ENCODE measurements at regions not wholly inside any gene's neighbourhood (a gene's known extent, or its start where the extent isn't known, plus 50 kb on each side); places are given as distances from the start of the nearest gene placed in this dataset.

GRCh38 chr4:19650903-19651864 lies 600.5 kb upstream of the SLIT2 start:
- Mint-ChIP-seq H3K27me3 (no peaks in the 10 kb centered on the region), H3K27ac (no peak overlapping the region), H3K9me3 (peaks cover 19% of the 10 kb centered on the region), H3K4me3 (no peak overlapping the region), H3K36me3 (ENCODE audit: low read depth) (no peaks in the 10 kb centered on the region), H3K4me1 (no peaks in the 10 kb centered on the region)
- DNase-seq (no peak), ATAC-seq (no peak)

DNA sequence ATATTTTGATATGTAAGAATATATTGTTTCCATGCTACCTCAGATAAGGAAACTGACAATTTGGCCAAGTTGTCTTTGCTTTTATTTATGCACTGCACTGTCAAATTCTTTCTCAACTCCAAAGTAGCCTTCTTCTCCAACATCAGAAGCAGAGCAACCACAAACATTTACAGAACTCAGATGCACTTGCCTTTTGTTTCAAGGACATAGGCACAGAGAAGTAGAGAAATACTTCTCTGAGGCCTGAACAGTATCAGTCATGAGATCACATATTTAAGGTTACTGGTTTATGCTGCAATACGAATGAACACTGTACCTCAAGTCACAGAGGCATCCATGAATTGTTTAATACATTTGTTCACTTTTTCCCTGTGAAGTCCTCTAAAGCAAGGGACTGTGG lies 606.1 kb upstream of the SLIT2 start:
- Mint-ChIP-seq H3K27me3 (no peaks in the 10 kb centered on the region), H3K9me3 (peaks cover 41% of the 10 kb centered on the region), H3K36me3 (ENCODE audit: low read depth) (peaks cover 2% of the 10 kb centered on the region), H3K4me3 (no peak overlapping the region), H3K27ac (no peak overlapping the region), H3K4me1 (no peaks in the 10 kb centered on the region)
- ATAC-seq (no peak), DNase-seq (no peak)

DNA sequence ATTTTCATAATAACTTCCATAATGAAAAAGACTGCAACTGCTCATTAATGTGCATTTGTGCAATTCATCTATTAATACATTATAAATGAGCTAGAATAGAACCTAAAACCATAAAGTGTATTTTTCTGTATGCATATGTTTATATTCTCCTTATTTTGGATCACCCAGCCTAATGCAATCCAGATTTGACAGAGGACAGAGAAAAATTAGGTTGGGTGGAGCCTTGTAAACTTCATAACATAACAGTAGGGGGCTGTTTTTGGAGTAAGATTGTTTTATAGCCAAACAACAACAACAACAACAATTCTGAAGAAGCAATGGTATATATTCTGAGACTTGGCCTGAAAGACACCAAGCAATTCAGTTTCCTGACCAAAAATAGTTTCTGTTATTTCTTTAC lies 615.3 kb upstream of the SLIT2 start:
- DNase-seq, result no peak
- H3K4me3 Mint-ChIP-seq, result no peak overlapping the region
- no peak overlapping the region for H3K27ac Mint-ChIP-seq
- H3K4me1 Mint-ChIP-seq, result no peaks in the 10 kb centered on the region
- H3K27me3 Mint-ChIP-seq, result no peaks in the 10 kb centered on the region
- peaks cover 8% of the 10 kb centered on the region for H3K9me3 Mint-ChIP-seq
- H3K36me3 Mint-ChIP-seq (ENCODE audit: low read depth), result no peaks in the 10 kb centered on the region
- no peak for ATAC-seq

DNA sequence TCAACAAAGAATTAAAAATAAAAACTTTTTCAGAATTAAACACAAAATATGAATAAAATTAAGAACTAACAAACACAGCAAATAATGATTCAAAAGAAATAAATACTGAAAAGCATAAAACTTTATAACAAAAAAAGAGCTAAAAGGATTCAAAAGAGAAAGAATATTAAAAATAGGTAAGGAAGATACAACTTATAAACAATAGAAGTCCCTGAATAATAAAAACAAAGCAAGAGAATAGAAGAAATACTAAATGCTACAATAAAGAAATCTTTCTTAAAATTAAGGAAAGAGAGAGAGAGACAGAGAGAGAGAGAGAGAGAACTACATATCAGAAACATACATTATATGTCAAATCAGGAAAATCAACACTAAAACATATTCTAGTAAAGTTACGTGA lies 619.9 kb upstream of the SLIT2 start:
- no peak overlapping the region for H3K27ac Mint-ChIP-seq
- no peaks in the 10 kb centered on the region for H3K36me3 Mint-ChIP-seq (ENCODE audit: low read depth)
- H3K4me3 Mint-ChIP-seq, result no peak overlapping the region
- no peaks in the 10 kb centered on the region for H3K4me1 Mint-ChIP-seq
- ATAC-seq (no peak), DNase-seq (no peak)
- H3K27me3 Mint-ChIP-seq, result no peaks in the 10 kb centered on the region
- H3K9me3 Mint-ChIP-seq, result peaks cover 8% of the 10 kb centered on the region

DNA sequence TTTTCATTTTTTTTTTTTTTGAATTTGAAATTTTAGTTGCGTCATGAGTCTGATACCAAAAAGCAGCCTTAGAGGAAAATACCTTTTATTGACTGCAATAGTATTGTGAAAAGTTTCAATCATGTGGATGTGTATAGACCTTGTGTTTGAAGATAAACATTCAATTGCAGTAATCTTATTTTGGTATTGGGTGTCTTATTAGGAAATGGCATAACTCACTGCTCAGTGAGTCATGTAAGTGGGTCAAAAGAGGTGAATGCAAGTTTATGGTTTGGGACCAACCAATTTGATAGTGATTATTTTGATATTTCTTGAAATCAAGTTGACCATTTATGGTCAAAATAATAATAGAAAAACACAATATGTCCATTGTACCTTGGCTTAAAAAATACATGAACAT lies 627.8 kb upstream of the SLIT2 start:
- ATAC-seq (no peak), DNase-seq (no peak)
- Mint-ChIP-seq H3K4me3 (no peak overlapping the region), H3K9me3 (peaks cover 20% of the 10 kb centered on the region), H3K27me3 (no peaks in the 10 kb centered on the region), H3K27ac (no peak overlapping the region), H3K4me1 (no peaks in the 10 kb centered on the region), H3K36me3 (ENCODE audit: low read depth) (no peaks in the 10 kb centered on the region)

DNA sequence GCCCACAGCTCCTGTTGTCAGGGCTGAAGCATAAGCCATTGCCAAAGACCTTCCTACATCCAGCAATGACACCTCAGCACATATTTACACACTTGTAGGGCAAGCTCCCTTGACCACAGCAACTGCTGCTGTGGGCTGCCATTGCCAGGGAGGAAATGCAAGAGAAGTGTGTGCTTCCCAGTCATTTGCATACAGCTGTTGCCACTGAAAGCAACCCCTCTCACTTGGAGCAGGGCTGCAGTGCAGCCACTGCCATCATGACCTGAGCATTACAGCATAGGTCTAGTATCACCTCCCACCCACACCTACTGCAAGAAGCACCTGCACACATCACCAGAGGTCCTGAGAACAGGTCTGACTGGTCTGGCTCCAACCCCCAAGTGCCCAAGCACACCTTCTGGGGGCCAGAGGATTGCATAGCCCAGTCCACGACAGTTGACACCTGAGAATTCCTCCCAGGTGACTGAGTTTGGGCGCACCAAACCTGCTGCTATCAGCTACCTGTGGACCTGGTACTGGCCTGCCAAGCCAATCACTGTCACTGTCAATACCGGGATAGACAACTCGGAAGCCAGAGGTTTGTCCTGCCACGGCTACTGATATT lies 636.5 kb upstream of the SLIT2 start:
- DNase-seq (no peak), ATAC-seq (no peak)
- Mint-ChIP-seq H3K4me3 (no peak overlapping the region), H3K4me1 (no peaks in the 10 kb centered on the region), H3K27me3 (no peaks in the 10 kb centered on the region), H3K9me3 (peaks cover 24% of the 10 kb centered on the region), H3K36me3 (ENCODE audit: low read depth) (no peaks in the 10 kb centered on the region), H3K27ac (no peak overlapping the region)

DNA sequence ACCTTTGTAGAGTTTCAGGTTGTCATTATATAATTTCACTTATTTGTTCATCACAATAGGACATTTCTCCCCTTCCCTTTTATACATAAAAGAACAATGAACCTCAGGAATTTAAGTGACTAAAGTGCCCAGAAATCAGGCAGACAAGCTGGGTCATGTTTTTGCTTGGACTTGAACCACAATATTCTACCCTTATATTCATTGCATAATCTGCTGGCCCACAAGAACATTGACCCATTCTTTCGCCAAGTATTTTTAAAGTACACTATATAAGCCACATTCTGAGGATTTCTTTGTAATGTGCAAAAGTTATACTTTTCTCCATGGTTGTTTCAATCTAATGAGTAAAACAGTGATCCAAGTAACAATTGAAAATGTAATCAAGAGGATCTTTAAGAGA lies 637.5 kb upstream of the SLIT2 start:
- Mint-ChIP-seq H3K27ac (no peak overlapping the region), H3K4me1 (no peaks in the 10 kb centered on the region), H3K27me3 (no peaks in the 10 kb centered on the region), H3K9me3 (peaks cover 24% of the 10 kb centered on the region), H3K4me3 (no peak overlapping the region), H3K36me3 (ENCODE audit: low read depth) (no peaks in the 10 kb centered on the region)
- DNase-seq (no peak), ATAC-seq (no peak)

DNA sequence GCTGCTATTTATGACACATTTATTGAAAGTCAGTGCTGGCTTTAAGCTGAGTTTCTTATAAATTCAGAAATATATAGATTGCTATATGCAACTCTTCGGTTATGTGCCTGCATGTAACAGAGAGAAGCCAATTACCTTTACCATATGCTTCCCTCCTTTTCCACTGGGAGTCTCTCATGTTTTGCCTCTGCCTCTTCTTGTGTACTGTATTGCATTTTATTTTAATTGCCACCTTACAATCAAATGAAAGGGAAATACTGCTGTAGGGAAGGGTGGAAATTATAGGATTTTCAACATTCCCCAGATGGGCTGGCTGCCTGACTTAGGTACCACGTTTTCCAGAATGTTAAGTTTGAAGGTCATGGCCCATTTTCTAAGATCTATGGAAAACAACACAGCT lies 655.4 kb upstream of the SLIT2 start:
- no peaks in the 10 kb centered on the region for H3K36me3 Mint-ChIP-seq (ENCODE audit: low read depth)
- H3K9me3 Mint-ChIP-seq, result peaks cover 7% of the 10 kb centered on the region
- no peak overlapping the region for H3K4me3 Mint-ChIP-seq
- ATAC-seq (no peak), DNase-seq (no peak)
- H3K4me1 Mint-ChIP-seq, result no peaks in the 10 kb centered on the region
- H3K27ac Mint-ChIP-seq, result no peak overlapping the region
- no peaks in the 10 kb centered on the region for H3K27me3 Mint-ChIP-seq

GRCh38 chr4:19592391-19592790 lies 659.3 kb upstream of the SLIT2 start:
- Mint-ChIP-seq H3K9me3 (peaks cover 11% of the 10 kb centered on the region), H3K27ac (no peak overlapping the region), H3K4me3 (no peak overlapping the region), H3K36me3 (ENCODE audit: low read depth) (no peaks in the 10 kb centered on the region), H3K27me3 (no peaks in the 10 kb centered on the region), H3K4me1 (no peaks in the 10 kb centered on the region)
- DNase-seq (no peak), ATAC-seq (no peak)

DNA sequence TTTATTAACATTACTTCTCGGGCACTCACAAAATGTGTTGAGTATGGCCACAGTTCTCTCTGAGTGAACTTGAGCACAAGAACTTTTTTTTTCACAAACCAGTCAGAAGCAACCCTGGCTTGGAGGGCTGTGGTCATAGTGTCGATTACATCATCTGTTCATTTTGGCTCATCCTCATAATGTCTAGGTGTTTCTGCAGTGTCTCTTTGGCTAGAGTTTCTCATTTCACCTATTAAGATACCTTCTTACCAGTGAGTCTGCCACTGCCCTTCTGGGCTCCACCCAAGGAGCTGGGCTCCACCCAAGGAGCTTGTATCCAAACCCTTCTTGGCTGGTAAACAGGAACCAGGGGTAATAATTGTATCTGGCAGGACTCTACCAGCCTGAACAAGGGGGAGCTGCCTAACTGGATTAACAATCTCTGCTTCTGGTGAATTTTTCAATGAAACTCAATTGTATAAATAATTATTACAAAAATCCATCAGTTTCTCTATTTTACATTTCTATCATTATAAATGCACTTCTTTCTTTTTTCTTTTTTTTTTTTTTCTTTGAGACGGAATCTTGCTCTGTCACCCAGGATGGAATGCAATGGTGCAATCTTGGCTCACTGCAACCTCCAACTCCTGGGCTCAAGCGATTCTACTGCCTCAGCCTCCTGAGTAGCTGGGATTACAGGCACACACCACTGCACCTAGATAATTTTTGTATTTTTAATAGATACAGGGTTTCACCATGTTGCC lies 667.7 kb upstream of the SLIT2 start:
- H3K4me3 Mint-ChIP-seq, result no peak overlapping the region
- H3K9me3 Mint-ChIP-seq, result no peaks in the 10 kb centered on the region
- no peak overlapping the region for H3K27ac Mint-ChIP-seq
- no peak for ATAC-seq
- H3K36me3 Mint-ChIP-seq (ENCODE audit: low read depth), result no peaks in the 10 kb centered on the region
- no peaks in the 10 kb centered on the region for H3K4me1 Mint-ChIP-seq
- no peaks in the 10 kb centered on the region for H3K27me3 Mint-ChIP-seq
- no peak for DNase-seq

- H3K27me3 Mint-ChIP-seq, result no peaks in the 10 kb centered on the region
- DNase-seq (no peak), ATAC-seq (no peak)
- H3K9me3 Mint-ChIP-seq, result peaks cover 8% of the 10 kb centered on the region
- no peaks in the 10 kb centered on the region for H3K4me1 Mint-ChIP-seq
- H3K27ac Mint-ChIP-seq, result no peak overlapping the region
- no peak overlapping the region for H3K4me3 Mint-ChIP-seq
- no peaks in the 10 kb centered on the region for H3K36me3 Mint-ChIP-seq (ENCODE audit: low read depth)
These were observed 671.6 kb upstream of the SLIT2 start for GRCh38 chr4:19580095-19580494.

DNA sequence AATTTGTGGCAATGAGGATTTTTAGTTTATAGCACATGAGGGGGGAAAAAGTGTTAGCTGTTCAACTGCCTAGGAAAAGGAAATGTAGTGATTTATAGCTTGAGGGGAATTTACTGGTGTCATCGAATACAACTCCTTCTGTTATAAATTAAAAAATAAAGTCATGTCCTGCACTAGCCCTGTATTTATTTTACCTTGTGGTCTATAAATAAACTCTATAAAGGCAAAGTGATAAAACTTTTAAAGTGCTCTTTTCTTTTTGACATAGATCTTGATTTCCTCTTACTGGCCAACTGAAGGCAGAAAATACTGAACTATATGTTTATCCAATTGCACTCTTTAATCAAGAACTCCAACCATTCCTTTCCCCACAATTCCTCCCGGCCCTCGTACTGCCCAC lies 672.1 kb upstream of the SLIT2 start:
- Mint-ChIP-seq H3K27me3 (no peaks in the 10 kb centered on the region), H3K9me3 (peaks cover 8% of the 10 kb centered on the region), H3K36me3 (ENCODE audit: low read depth) (no peaks in the 10 kb centered on the region)

GRCh38 chr4:19577097-19577496 lies 674.6 kb upstream of the SLIT2 start:
- ATAC-seq (no peak), DNase-seq (no peak)
- no peak overlapping the region for H3K4me3 Mint-ChIP-seq
- H3K27me3 Mint-ChIP-seq, result no peaks in the 10 kb centered on the region
- no peaks in the 10 kb centered on the region for H3K4me1 Mint-ChIP-seq
- no peaks in the 10 kb centered on the region for H3K36me3 Mint-ChIP-seq (ENCODE audit: low read depth)
- no peak overlapping the region for H3K27ac Mint-ChIP-seq
- H3K9me3 Mint-ChIP-seq, result peaks cover 8% of the 10 kb centered on the region

More for the DNA sequence above, 672.1 kb upstream of the SLIT2 start:
- ATAC-seq (no peak), DNase-seq (no peak)
- H3K27ac Mint-ChIP-seq, result no peak overlapping the region
- H3K4me3 Mint-ChIP-seq, result no peak overlapping the region
- no peaks in the 10 kb centered on the region for H3K4me1 Mint-ChIP-seq

GRCh38 chr4:19575924-19576323 lies 675.8 kb upstream of the SLIT2 start:
- no peak overlapping the region for H3K27ac Mint-ChIP-seq
- H3K9me3 Mint-ChIP-seq, result peaks cover 8% of the 10 kb centered on the region
- H3K27me3 Mint-ChIP-seq, result no peaks in the 10 kb centered on the region
- H3K4me1 Mint-ChIP-seq, result no peaks in the 10 kb centered on the region
- no peaks in the 10 kb centered on the region for H3K36me3 Mint-ChIP-seq (ENCODE audit: low read depth)
- no peak for DNase-seq
- no peak overlapping the region for H3K4me3 Mint-ChIP-seq
- ATAC-seq, result no peak

DNA sequence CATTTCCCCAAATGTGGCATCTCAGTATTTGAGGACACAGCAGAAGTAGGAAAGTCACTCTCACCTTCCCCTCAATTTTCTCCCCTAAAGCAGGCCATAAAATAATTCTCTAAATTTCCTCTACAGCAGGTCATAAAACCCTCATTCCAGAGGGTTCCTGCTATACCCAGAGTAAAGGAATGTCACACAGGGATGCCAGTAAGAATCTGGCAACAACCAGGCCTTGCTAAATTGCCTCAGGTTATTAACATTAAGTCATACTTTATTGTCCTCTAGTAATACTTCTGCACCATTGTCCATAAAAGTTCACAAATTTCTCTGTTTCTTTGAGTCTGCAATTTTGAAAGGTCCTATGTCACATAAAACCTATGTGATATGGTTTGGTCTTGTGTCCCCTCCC lies 685.7 kb upstream of the SLIT2 start:
- Mint-ChIP-seq H3K4me1 (no peaks in the 10 kb centered on the region), H3K4me3 (no peak overlapping the region), H3K36me3 (ENCODE audit: low read depth) (no peaks in the 10 kb centered on the region), H3K27ac (no peak overlapping the region), H3K27me3 (no peaks in the 10 kb centered on the region), H3K9me3 (peaks cover 8% of the 10 kb centered on the region)
- ATAC-seq, result no peak
- no peak for DNase-seq

Measured in activated naive CD8-positive, alpha-beta T cell treated with anti-CD3 and anti-CD28 coated beads, Interleukin-2, amount 50 U/mL, for 24 hours (primary cell).